SK-N-SH (cell line): ENCODE measurements at regions not wholly inside any gene's neighbourhood (a gene's known extent, or its start where the extent isn't known, plus 50 kb on each side); places are given as distances from the start of the nearest gene placed in this dataset.

Experiments used
- ELF1 ChIP-seq: IDR thresholded peaks from 2 replicates; pipeline ENCODE4 v1.4.0; 2012
- EP300 ChIP-seq, 2 experiments: IDR thresholded peaks; 2 replicates each; pipeline versions ENCODE4 v1.4.0 to v1.6.1; 2012; ENCODE audit warnings: borderline replicate concordance in 1 of 2, low read depth in 1 of 2, low read length in 1 of 2
- FOSL2 ChIP-seq: IDR thresholded peaks from 2 replicates; pipeline ENCODE4 v1.4.0; 2012; ENCODE audit warnings: low read depth, mild to moderate bottlenecking, moderate library complexity, borderline replicate concordance
- FOXJ3 ChIP-seq: sonication (generic); formaldehyde crosslinking; IDR thresholded peaks from 2 replicates; pipeline ENCODE4 v1.5.1; 2020; ENCODE audit warnings: mild to moderate bottlenecking, missing genetic modification reagents
- FOXM1 ChIP-seq: IDR thresholded peaks from 2 replicates; pipeline ENCODE4 v1.4.0; 2012; ENCODE audit warnings: low read depth, mild to moderate bottlenecking
- JUND ChIP-seq: IDR thresholded peaks from 2 replicates; pipeline ENCODE4 v1.4.0; 2012
- NFIC ChIP-seq: IDR thresholded peaks from 2 replicates; pipeline ENCODE4 v1.4.0; 2012; ENCODE audit warnings: borderline replicate concordance
- NRF1 ChIP-seq: IDR thresholded peaks from 2 replicates; pipeline ENCODE4 v1.6.1; 2012; ENCODE audit warnings: low read depth, mild to moderate bottlenecking, low read length
- POLR2AphosphoS5 ChIP-seq: IDR thresholded peaks from 2 replicates; pipeline ENCODE4 v1.6.1; 2012; ENCODE audit warnings: low read depth, low read length
- RAD21 ChIP-seq: IDR thresholded peaks from 2 replicates; pipeline ENCODE4 v1.6.1; 2012; ENCODE audit warnings: mild to moderate bottlenecking, low read length
- RXRA ChIP-seq: IDR thresholded peaks from 2 replicates; pipeline ENCODE4 v1.4.0; 2012; ENCODE audit warnings: low read depth, mild to moderate bottlenecking, borderline replicate concordance
- SMC3 ChIP-seq: IDR thresholded peaks from 2 replicates; pipeline ENCODE4 v1.6.1; 2012; ENCODE audit warnings: low read depth, low read length, improper control_type of control experiment
- TAF1 ChIP-seq: IDR thresholded peaks from 2 replicates; pipeline ENCODE4 v1.6.1; 2012; ENCODE audit warnings: low read depth, mild to moderate bottlenecking, low read length, moderate library complexity, borderline replicate concordance
- TCF12 ChIP-seq: IDR thresholded peaks from 2 replicates; pipeline ENCODE4 v1.4.0; 2012
- TEAD4 ChIP-seq: IDR thresholded peaks from 2 replicates; pipeline ENCODE4 v1.4.0; 2012; ENCODE audit warnings: mild to moderate bottlenecking, borderline replicate concordance; ENCODE audit not compliant: insufficient read depth
- USF1 ChIP-seq: IDR thresholded peaks from 2 replicates; pipeline ENCODE4 v1.4.0; 2012; ENCODE audit warnings: low read depth, borderline replicate concordance
- TF ChIP-seq, protein P1 (sequence below): IDR thresholded peaks from 2 replicates; pipeline ENCODE4 v1.4.0; 2012; ENCODE audit warnings: low read depth, borderline replicate concordance
- TF ChIP-seq, protein P2 (sequence below): IDR thresholded peaks from 2 replicates; pipeline ENCODE4 v1.4.0; 2012; ENCODE audit warnings: low read depth
- TF ChIP-seq, protein P3 (sequence below): fragments of 200-600 bp; sonication (generic); IDR thresholded peaks from 2 replicates; pipeline ENCODE4 v1.6.1; 2017; ENCODE audit warnings: antibody characterized with exemption, mild to moderate bottlenecking, moderate library complexity
- TF ChIP-seq, protein P4 (sequence below): fragments of 150-350 bp; IDR thresholded peaks from 2 replicates; pipeline ENCODE4 v1.6.1; 2017; ENCODE audit warnings: antibody characterized with exemption, low read length, low read depth, borderline replicate concordance

- TF ChIP-seq, protein P1, sequence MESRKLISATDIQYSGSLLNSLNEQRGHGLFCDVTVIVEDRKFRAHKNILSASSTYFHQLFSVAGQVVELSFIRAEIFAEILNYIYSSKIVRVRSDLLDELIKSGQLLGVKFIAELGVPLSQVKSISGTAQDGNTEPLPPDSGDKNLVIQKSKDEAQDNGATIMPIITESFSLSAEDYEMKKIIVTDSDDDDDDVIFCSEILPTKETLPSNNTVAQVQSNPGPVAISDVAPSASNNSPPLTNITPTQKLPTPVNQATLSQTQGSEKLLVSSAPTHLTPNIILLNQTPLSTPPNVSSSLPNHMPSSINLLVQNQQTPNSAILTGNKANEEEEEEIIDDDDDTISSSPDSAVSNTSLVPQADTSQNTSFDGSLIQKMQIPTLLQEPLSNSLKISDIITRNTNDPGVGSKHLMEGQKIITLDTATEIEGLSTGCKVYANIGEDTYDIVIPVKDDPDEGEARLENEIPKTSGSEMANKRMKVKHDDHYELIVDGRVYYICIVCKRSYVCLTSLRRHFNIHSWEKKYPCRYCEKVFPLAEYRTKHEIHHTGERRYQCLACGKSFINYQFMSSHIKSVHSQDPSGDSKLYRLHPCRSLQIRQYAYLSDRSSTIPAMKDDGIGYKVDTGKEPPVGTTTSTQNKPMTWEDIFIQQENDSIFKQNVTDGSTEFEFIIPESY = no peak
- TF ChIP-seq TEAD4 (no peak), FOSL2 (peak; percentile 40; the same call in 1 of the 2 replicates), TCF12 (peak; percentile 49; the same call in 1 of the 2 replicates), ELF1 (no peak), RXRA (no peak), FOXM1 (no peak), SMC3 (no peak), FOXJ3 (CRISPR knock-in tag) (no peak), NFIC (no peak), TAF1 (no peak), POLR2AphosphoS5 (no peak), RAD21 (no peak), EP300 (IDR thresholded peaks at IDR 0.05; ENCODE audit: borderline replicate concordance in 1 of 2, low read depth in 1 of 2, low read length in 1 of 2) (no peak), NRF1 (no peak), USF1 (no peak), JUND (peak; percentile 33)
- TF ChIP-seq, protein P2, sequence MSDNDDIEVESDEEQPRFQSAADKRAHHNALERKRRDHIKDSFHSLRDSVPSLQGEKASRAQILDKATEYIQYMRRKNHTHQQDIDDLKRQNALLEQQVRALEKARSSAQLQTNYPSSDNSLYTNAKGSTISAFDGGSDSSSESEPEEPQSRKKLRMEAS = no peak
- TF ChIP-seq, protein P3, sequence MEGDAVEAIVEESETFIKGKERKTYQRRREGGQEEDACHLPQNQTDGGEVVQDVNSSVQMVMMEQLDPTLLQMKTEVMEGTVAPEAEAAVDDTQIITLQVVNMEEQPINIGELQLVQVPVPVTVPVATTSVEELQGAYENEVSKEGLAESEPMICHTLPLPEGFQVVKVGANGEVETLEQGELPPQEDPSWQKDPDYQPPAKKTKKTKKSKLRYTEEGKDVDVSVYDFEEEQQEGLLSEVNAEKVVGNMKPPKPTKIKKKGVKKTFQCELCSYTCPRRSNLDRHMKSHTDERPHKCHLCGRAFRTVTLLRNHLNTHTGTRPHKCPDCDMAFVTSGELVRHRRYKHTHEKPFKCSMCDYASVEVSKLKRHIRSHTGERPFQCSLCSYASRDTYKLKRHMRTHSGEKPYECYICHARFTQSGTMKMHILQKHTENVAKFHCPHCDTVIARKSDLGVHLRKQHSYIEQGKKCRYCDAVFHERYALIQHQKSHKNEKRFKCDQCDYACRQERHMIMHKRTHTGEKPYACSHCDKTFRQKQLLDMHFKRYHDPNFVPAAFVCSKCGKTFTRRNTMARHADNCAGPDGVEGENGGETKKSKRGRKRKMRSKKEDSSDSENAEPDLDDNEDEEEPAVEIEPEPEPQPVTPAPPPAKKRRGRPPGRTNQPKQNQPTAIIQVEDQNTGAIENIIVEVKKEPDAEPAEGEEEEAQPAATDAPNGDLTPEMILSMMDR = no peak
- TF ChIP-seq, protein P4, sequence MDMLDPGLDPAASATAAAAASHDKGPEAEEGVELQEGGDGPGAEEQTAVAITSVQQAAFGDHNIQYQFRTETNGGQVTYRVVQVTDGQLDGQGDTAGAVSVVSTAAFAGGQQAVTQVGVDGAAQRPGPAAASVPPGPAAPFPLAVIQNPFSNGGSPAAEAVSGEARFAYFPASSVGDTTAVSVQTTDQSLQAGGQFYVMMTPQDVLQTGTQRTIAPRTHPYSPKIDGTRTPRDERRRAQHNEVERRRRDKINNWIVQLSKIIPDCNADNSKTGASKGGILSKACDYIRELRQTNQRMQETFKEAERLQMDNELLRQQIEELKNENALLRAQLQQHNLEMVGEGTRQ = no peak
Observed at GRCh38 chr1:29688471-29689365, 452.4 kb downstream of the PTPRU start (continued).
